Gastroesophageal sphincter (tissue), 3 donors: ENCODE measurements at regions not wholly inside any gene's neighbourhood (a gene's known extent, or its start where the extent isn't known, plus 50 kb on each side); places are given as distances from the start of the nearest gene placed in this dataset.

Experiments
- EP300 ChIP-seq: sonication (generic); formaldehyde crosslinking; IDR thresholded peaks from one replicate; pipeline ENCODE4 v1.6.1; 2017; ENCODE audit warnings: antibody characterized with exemption, mild to moderate bottlenecking
- POLR2A ChIP-seq, 2 donors: fragments of 450-650 bp; IDR thresholded peaks; one replicate each; pipeline ENCODE4 v1.6.1; 2017; ENCODE audit warnings: antibody characterized with exemption in 2 of 2, mild to moderate bottlenecking in 2 of 2, moderate library complexity in 1 of 2
- POLR2AphosphoS5 ChIP-seq: sonication (generic); formaldehyde crosslinking; IDR thresholded peaks from one replicate; pipeline ENCODE4 v1.6.1; 2017; ENCODE audit warnings: antibody characterized with exemption
- TF ChIP-seq, protein P1 (sequence below), 4 experiments: fragments of 200-600 bp in 2 of 4; fragments of 450-650 bp in 2 of 4; sonication (generic) in 1 of 4; IDR thresholded peaks; one replicate each; pipeline ENCODE4 v1.5.1; 2017 to 2019; ENCODE audit warnings: antibody characterized with exemption in 4 of 4, mild to moderate bottlenecking in 2 of 4, moderate library complexity in 2 of 4

- TF ChIP-seq, protein P1, sequence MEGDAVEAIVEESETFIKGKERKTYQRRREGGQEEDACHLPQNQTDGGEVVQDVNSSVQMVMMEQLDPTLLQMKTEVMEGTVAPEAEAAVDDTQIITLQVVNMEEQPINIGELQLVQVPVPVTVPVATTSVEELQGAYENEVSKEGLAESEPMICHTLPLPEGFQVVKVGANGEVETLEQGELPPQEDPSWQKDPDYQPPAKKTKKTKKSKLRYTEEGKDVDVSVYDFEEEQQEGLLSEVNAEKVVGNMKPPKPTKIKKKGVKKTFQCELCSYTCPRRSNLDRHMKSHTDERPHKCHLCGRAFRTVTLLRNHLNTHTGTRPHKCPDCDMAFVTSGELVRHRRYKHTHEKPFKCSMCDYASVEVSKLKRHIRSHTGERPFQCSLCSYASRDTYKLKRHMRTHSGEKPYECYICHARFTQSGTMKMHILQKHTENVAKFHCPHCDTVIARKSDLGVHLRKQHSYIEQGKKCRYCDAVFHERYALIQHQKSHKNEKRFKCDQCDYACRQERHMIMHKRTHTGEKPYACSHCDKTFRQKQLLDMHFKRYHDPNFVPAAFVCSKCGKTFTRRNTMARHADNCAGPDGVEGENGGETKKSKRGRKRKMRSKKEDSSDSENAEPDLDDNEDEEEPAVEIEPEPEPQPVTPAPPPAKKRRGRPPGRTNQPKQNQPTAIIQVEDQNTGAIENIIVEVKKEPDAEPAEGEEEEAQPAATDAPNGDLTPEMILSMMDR (IDR thresholded peaks at IDR 0.05): no peak
- TF ChIP-seq EP300 (no peak), POLR2A (IDR thresholded peaks at IDR 0.05) (no peak), POLR2AphosphoS5 (no peak)
Observed at GRCh38 chr6:159416891-159417560, 247.8 kb downstream of the FNDC1 start.
